Mononuclear cell (primary cell): ENCODE measurements at regions not wholly inside any gene's neighbourhood (a gene's known extent, or its start where the extent isn't known, plus 50 kb on each side); places are given as distances from the start of the nearest gene placed in this dataset.

Experiments used
- H3K27me3 ChIP-seq: 2 replicates; pipeline ENCODE4 v1.6.0; 2011; ENCODE audit warnings: low read length, control low read depth; ENCODE audit not compliant: insufficient read depth
- H3K4me1 ChIP-seq: 2 replicates; pipeline ENCODE4 v1.5.1; 2011; ENCODE audit warnings: mild to moderate bottlenecking, low read length, control low read depth; ENCODE audit not compliant: insufficient read depth
- H3K4me3 ChIP-seq: 2 replicates; pipeline ENCODE4 v1.5.1; 2011; ENCODE audit warnings: mild to moderate bottlenecking, low read length, moderate library complexity
- H3K9me3 ChIP-seq: 2 replicates; pipeline ENCODE4 v1.5.1; 2011; ENCODE audit warnings: low read depth, mild to moderate bottlenecking, control low read depth, low read length

GRCh38 chr15:47652328-47652727 lies 65.0 kb upstream of the SEMA6D start:
- Histone ChIP-seq H3K4me1 (no peaks in the 10 kb centered on the region), H3K27me3 (no peaks in the 10 kb centered on the region), H3K9me3 (no peaks in the 10 kb centered on the region), H3K4me3 (no peak overlapping the region)

- H3K4me1 ChIP-seq, result no peaks in the 10 kb centered on the region
- no peaks in the 10 kb centered on the region for H3K9me3 ChIP-seq
- H3K27me3 ChIP-seq, result no peaks in the 10 kb centered on the region
- H3K4me3 ChIP-seq, result no peak overlapping the region
Measured at GRCh38 chr15:47652844-47653243, 64.5 kb upstream of the SEMA6D start.

GRCh38 chr15:47661661-47662180 lies 55.6 kb upstream of the SEMA6D start:
- H3K4me3 ChIP-seq, result no peak overlapping the region
- H3K27me3 ChIP-seq, result no peaks in the 10 kb centered on the region

GRCh38 chr15:47663101-47663500 lies 54.2 kb upstream of the SEMA6D start:
- H3K9me3 ChIP-seq, result no peaks in the 10 kb centered on the region
- H3K4me3 ChIP-seq, result no peak overlapping the region
- H3K4me1 ChIP-seq, result no peaks in the 10 kb centered on the region
- H3K27me3 ChIP-seq, result no peaks in the 10 kb centered on the region

More at GRCh38 chr15:47661661-47662180, 55.6 kb upstream of the SEMA6D start:
- Histone ChIP-seq H3K4me1 (no peaks in the 10 kb centered on the region), H3K9me3 (no peaks in the 10 kb centered on the region)
